Peyer's patch (tissue), 4 donors: ENCODE measurements at regions not wholly inside any gene's neighbourhood (a gene's known extent, or its start where the extent isn't known, plus 50 kb on each side); places are given as distances from the start of the nearest gene placed in this dataset.

Experiments used
- DNase-seq, 3 donors: peaks; one replicate each; pipeline ENCODE4 v3.0.0-alpha.2; 2017 to 2019
- H3K27ac ChIP-seq, 4 donors: fragments of 200-600 bp; sonication (generic); one replicate each; pipeline ENCODE4 v1.5.1; 2016 to 2019
- H3K27me3 ChIP-seq, 2 donors: fragments of 200-600 bp; sonication (generic); one replicate each; pipeline ENCODE4 v1.5.1; 2019
- H3K36me3 ChIP-seq, 3 donors: fragments of 200-600 bp; sonication (generic); one replicate each; pipeline ENCODE4 v1.5.1; 2016 to 2019
- H3K4me1 ChIP-seq, 4 donors: fragments of 200-600 bp; sonication (generic); one replicate each; pipeline ENCODE4 v1.5.1; 2016 to 2019
- H3K4me3 ChIP-seq, 4 donors: fragments of 200-600 bp; sonication (generic); 1 replicate in 3 of 4; 2 replicates in 1 of 4; pipeline ENCODE4 v1.5.1; 2016 to 2019; ENCODE audit warnings: mild to moderate bottlenecking in 1 of 4
- H3K9me3 ChIP-seq, 4 donors: fragments of 200-600 bp; sonication (generic); one replicate each; pipeline ENCODE4 v1.5.1; 2016 to 2019; ENCODE audit warnings: mild to moderate bottlenecking in 1 of 4
- CTCF ChIP-seq, 6 experiments: fragments of 450-650 bp in 4 of 6; fragments of 200-600 bp in 2 of 6; sonication (generic) in 1 of 6; IDR thresholded peaks; one replicate each; pipeline ENCODE4 v1.5.1; 2017 to 2019; ENCODE audit warnings: antibody characterized with exemption in 6 of 6, mild to moderate bottlenecking in 3 of 6, moderate library complexity in 1 of 6
- POLR2A ChIP-seq, 2 donors: fragments of 450-650 bp; IDR thresholded peaks; one replicate each; pipeline ENCODE4 v1.5.1; 2017; ENCODE audit warnings: antibody characterized with exemption in 2 of 2, mild to moderate bottlenecking in 2 of 2, moderate library complexity in 2 of 2

- DNase-seq: no peak
- TF ChIP-seq CTCF (IDR thresholded peaks at IDR 0.05) (no peak), POLR2A (IDR thresholded peaks at IDR 0.05) (no peak)
- H3K27me3 ChIP-seq: no peaks in the 10 kb centered on the region
Observed at GRCh38 chr4:164616961-164617360, 137.0 kb upstream of the SMIM31 start.

GRCh38 chr4:164617426-164617825 is 136.5 kb upstream of the SMIM31 start:
- Histone ChIP-seq H3K36me3 (no peaks in the 10 kb centered on the region), H3K27me3 (no peaks in the 10 kb centered on the region), H3K4me3 (no peak overlapping the region), H3K9me3 (no peaks in the 10 kb centered on the region), H3K27ac (no peak overlapping the region), H3K4me1 (no peaks in the 10 kb centered on the region)
- DNase-seq: no peak
- TF ChIP-seq CTCF (IDR thresholded peaks at IDR 0.05): no peak
- TF ChIP-seq POLR2A (IDR thresholded peaks at IDR 0.05): no peak

More at GRCh38 chr4:164616961-164617360, 137.0 kb upstream of the SMIM31 start:
- H3K36me3 ChIP-seq: no peaks in the 10 kb centered on the region
- no peak overlapping the region for H3K27ac ChIP-seq
- H3K4me1 ChIP-seq: no peaks in the 10 kb centered on the region
- no peak overlapping the region for H3K4me3 ChIP-seq
- no peaks in the 10 kb centered on the region for H3K9me3 ChIP-seq

GRCh38 chr4:164617911-164618310 is 136.0 kb upstream of the SMIM31 start:
- no peak for TF ChIP-seq POLR2A (IDR thresholded peaks at IDR 0.05)
- TF ChIP-seq CTCF (IDR thresholded peaks at IDR 0.05): no peak
- no peaks in the 10 kb centered on the region for H3K9me3 ChIP-seq
- no peaks in the 10 kb centered on the region for H3K4me1 ChIP-seq

GRCh38 chr4:164621886-164622521 is 131.9 kb upstream of the SMIM31 start:
- H3K4me1 ChIP-seq: no peaks in the 10 kb centered on the region
- no peak overlapping the region for H3K4me3 ChIP-seq
- H3K27ac ChIP-seq: no peak overlapping the region
- no peaks in the 10 kb centered on the region for H3K36me3 ChIP-seq
- no peaks in the 10 kb centered on the region for H3K9me3 ChIP-seq
- H3K27me3 ChIP-seq: no peaks in the 10 kb centered on the region
- DNase-seq: no peak
- no peak for TF ChIP-seq CTCF (IDR thresholded peaks at IDR 0.05)
- no peak for TF ChIP-seq POLR2A (IDR thresholded peaks at IDR 0.05)

More at GRCh38 chr4:164617911-164618310, 136.0 kb upstream of the SMIM31 start:
- Histone ChIP-seq H3K36me3 (no peaks in the 10 kb centered on the region), H3K27me3 (no peaks in the 10 kb centered on the region), H3K27ac (no peak overlapping the region), H3K4me3 (no peak overlapping the region)
- DNase-seq: no peak

GRCh38 chr4:164623099-164623498 is 130.8 kb upstream of the SMIM31 start:
- Histone ChIP-seq H3K36me3 (no peaks in the 10 kb centered on the region), H3K27ac (no peak overlapping the region), H3K9me3 (no peaks in the 10 kb centered on the region), H3K4me3 (no peak overlapping the region), H3K27me3 (no peaks in the 10 kb centered on the region), H3K4me1 (no peaks in the 10 kb centered on the region)
- no peak for DNase-seq
- TF ChIP-seq CTCF (IDR thresholded peaks at IDR 0.05): no peak
- TF ChIP-seq POLR2A (IDR thresholded peaks at IDR 0.05): no peak

- TF ChIP-seq POLR2A (IDR thresholded peaks at IDR 0.05) (no peak), CTCF (IDR thresholded peaks at IDR 0.05) (no peak)
- DNase-seq: no peak
- H3K36me3 ChIP-seq: no peaks in the 10 kb centered on the region
- no peaks in the 10 kb centered on the region for H3K4me1 ChIP-seq
- no peak overlapping the region for H3K27ac ChIP-seq
- H3K27me3 ChIP-seq: no peaks in the 10 kb centered on the region
- H3K9me3 ChIP-seq: no peaks in the 10 kb centered on the region
- no peak overlapping the region for H3K4me3 ChIP-seq
Observed at GRCh38 chr4:164639001-164639400, 114.9 kb upstream of the SMIM31 start.
